ENCODE measurements at regions not wholly inside any gene's neighbourhood (a gene's known extent, or its start where the extent isn't known, plus 50 kb on each side); places are given as distances from the start of the nearest gene placed in this dataset.

- no peak for DNase-seq
These were observed 52.8 kb upstream of the TMPRSS2 start for GRCh38 chr21:41560661-41561158.

GRCh38 chr21:41559658-41560631 is 52.0 kb upstream of the TMPRSS2 start:
- peak; percentile 11 for DNase-seq

- DNase-seq = no peak
These were observed 50.9 kb upstream of the TMPRSS2 start for GRCh38 chr21:41558842-41559241.

- no peak for DNase-seq
These were observed 49.9 kb upstream of the TMPRSS2 start for GRCh38 chr21:41557884-41558283.
